ENCODE measurements at regions not wholly inside any gene's neighbourhood (a gene's known extent, or its start where the extent isn't known, plus 50 kb on each side); places are given as distances from the start of the nearest gene placed in this dataset.

- TF ChIP-seq POLR2A (IDR thresholded peaks at IDR 0.05) (no peak), CTCF (IDR thresholded peaks at IDR 0.05 in 8 of 11, conservative IDR thresholded peaks at IDR 0.05 in 3 of 11) (no peak)
These were observed 313.4 kb downstream of the DEPDC1B start for GRCh38 chr5:60386436-60387050.

Data from spleen (tissue), 7 donors.